BJ (cell line): ENCODE measurements at regions not wholly inside any gene's neighbourhood (a gene's known extent, or its start where the extent isn't known, plus 50 kb on each side); places are given as distances from the start of the nearest gene placed in this dataset.

Experiments
- CTCF ChIA-PET: fragments of 350-600 bp; formaldehyde crosslinking; extraction: SDS; loops from one replicate; lab custom pipeline; 2021; ENCODE audit warnings: antibody characterized with exemption, inconsistent platforms; lab: Yijun Ruan, JAX
- POLR2A ChIA-PET: fragments of 300-600 bp; sonication (Branson Sonifier 250); formaldehyde crosslinking; extraction: SDS; loops from one replicate; lab custom pipeline; 2021; ENCODE audit warnings: antibody characterized with exemption; lab: Charles Lee
- DNase-seq: peaks from one replicate; pipeline ENCODE4 v3.0.0-alpha.2; 2011; ENCODE audit warnings: low read depth
- H3K27me3 ChIP-seq: 2 replicates; pipeline ENCODE4 v1.6.0; 2011; ENCODE audit warnings: low read length; ENCODE audit not compliant: control insufficient read depth, insufficient read depth
- H3K36me3 ChIP-seq: 2 replicates; pipeline ENCODE4 v1.5.1; 2011; ENCODE audit warnings: low read length; ENCODE audit not compliant: control insufficient read depth, insufficient read depth
- H3K4me3 ChIP-seq: 2 replicates; pipeline ENCODE4 v1.5.1; 2011; ENCODE audit warnings: low read depth, mild to moderate bottlenecking, control low read depth, low read length
- CTCF ChIP-seq: IDR thresholded peaks from 2 replicates; pipeline ENCODE4 v1.5.1; 2011; ENCODE audit warnings: low read depth, mild to moderate bottlenecking, control low read depth, inconsistent platforms, low read length, moderate library complexity; ENCODE audit not compliant: insufficient read depth

- CTCF ChIA-PET: no interaction called here
- no peaks in the 10 kb centered on the region for H3K36me3 ChIP-seq
- no peak for TF ChIP-seq CTCF
Observed at GRCh38 chr4:104979083-104979760, 167.5 kb upstream of the TET2 start.

DNA sequence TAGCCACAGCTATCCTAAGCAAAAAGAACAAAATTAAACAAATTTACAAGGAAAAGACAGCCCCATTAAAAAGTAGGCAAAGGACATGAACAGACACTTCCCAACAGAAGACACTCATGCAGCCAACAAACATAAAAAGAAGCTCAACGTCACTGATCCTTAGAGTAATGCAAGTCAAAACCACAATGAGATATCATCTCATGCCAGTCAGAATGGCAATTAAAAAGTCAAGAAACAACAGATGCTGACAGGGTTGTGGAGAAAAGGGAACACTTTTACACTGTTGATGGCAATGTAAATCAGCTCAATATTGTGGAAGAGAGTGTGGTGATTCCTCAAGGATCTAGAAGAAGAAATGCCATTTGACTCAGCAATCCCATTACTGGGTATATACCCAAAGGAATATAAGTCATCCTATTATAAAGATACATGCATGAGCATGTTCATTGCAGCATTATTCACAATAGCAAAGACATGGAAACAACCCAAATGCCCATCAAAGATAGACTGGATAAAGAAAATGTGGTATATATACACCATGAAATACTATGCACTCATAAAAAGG is 163.0 kb upstream of the TET2 start:
- Histone ChIP-seq H3K4me3 (no peak overlapping the region), H3K27me3 (no peaks in the 10 kb centered on the region), H3K36me3 (no peaks in the 10 kb centered on the region)
- ChIA-PET POLR2A (no interaction called here), CTCF (no interaction called here)
- no peak for DNase-seq
- TF ChIP-seq CTCF: no peak

More at GRCh38 chr4:104979083-104979760, 167.5 kb upstream of the TET2 start:
- Histone ChIP-seq H3K27me3 (no peaks in the 10 kb centered on the region), H3K4me3 (no peak overlapping the region)
- no peak for DNase-seq
- POLR2A ChIA-PET: no interaction called here

DNA sequence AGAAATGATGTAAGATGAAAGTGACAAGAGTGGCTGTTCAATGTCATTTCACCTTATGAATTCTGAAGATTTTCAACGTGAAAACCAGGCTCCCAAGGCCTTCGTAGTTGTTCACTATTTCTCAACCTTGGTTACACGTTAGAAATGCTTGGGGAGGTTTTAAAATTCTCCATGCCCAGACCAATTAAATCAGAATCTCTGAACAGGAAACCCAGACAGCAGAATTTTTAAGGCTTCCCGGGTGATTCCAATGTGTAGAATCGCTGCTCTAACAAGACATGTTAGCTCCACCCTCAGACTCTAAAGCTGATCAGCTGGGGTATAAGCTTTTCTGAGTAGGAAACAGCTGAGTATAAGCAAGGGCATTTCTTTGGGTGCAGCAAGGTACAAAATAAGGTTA is 160.4 kb upstream of the TET2 start:
- Histone ChIP-seq H3K27me3 (no peaks in the 10 kb centered on the region), H3K4me3 (no peak overlapping the region), H3K36me3 (no peaks in the 10 kb centered on the region)
- ChIA-PET POLR2A (no interaction called here), CTCF (no interaction called here)
- DNase-seq: no peak
- no peak for TF ChIP-seq CTCF

GRCh38 chr4:104989371-104989770 is 157.3 kb upstream of the TET2 start:
- H3K27me3 ChIP-seq: no peaks in the 10 kb centered on the region
- no peaks in the 10 kb centered on the region for H3K36me3 ChIP-seq
- TF ChIP-seq CTCF: no peak
- POLR2A ChIA-PET: no interaction called here
- no peak overlapping the region for H3K4me3 ChIP-seq
- CTCF ChIA-PET: no interaction called here
- DNase-seq: no peak

- Histone ChIP-seq H3K4me3 (no peak overlapping the region), H3K27me3 (no peaks in the 10 kb centered on the region), H3K36me3 (no peaks in the 10 kb centered on the region)
- ChIA-PET CTCF (no interaction called here), POLR2A (no interaction called here)
- no peak for DNase-seq
- no peak for TF ChIP-seq CTCF
Observed at GRCh38 chr4:105002278-105002677, 144.4 kb upstream of the TET2 start.
